HEK293 (cell line): ENCODE measurements at regions not wholly inside any gene's neighbourhood (a gene's known extent, or its start where the extent isn't known, plus 50 kb on each side); places are given as distances from the start of the nearest gene placed in this dataset.

Experiments
- CTCF ChIA-PET: fragments of 350-600 bp; formaldehyde crosslinking; extraction: SDS; loops from one replicate; lab custom pipeline; 2021; ENCODE audit warnings: antibody characterized with exemption; lab: Yijun Ruan, JAX
- POLR2A ChIA-PET: fragments of 300-600 bp; formaldehyde crosslinking; extraction: SDS; loops from one replicate; lab custom pipeline; 2020; ENCODE audit warnings: antibody characterized with exemption, inconsistent platforms; lab: Yijun Ruan, JAX
- H3K27ac ChIP-seq: fragments of 200-500 bp; sonication (Bioruptor generic); 2 replicates; pipeline ENCODE4 v1.5.1; 2014; ENCODE audit warnings: low read depth, low read length, control low read depth, inconsistent platforms; ENCODE audit errors: extremely low read depth
- H3K36me3 ChIP-seq, 2 experiments: fragments of 200-500 bp in 1 of 2; sonication (Bioruptor generic) in 1 of 2; 1 replicate in 1 of 2; 2 replicates in 1 of 2; pipeline ENCODE4 v1.5.1; 2014 to 2017; ENCODE audit warnings: inconsistent platforms in 2 of 2, low read length in 2 of 2; ENCODE audit not compliant: control insufficient read depth in 2 of 2, insufficient read depth in 1 of 2
- H3K4me1 ChIP-seq: fragments of 200-500 bp; sonication (Bioruptor generic); 2 replicates; pipeline ENCODE4 v1.5.1; 2014; ENCODE audit warnings: mild to moderate bottlenecking, low read length, inconsistent platforms; ENCODE audit not compliant: control insufficient read depth, insufficient read depth
- H3K4me3 ChIP-seq: 2 replicates; pipeline ENCODE4 v1.5.1; 2011; ENCODE audit warnings: low read depth, mild to moderate bottlenecking, control low read depth, low read length, moderate library complexity
- H3K9me3 ChIP-seq: fragments of 200-500 bp; sonication (Bioruptor generic); 2 replicates; pipeline ENCODE4 v1.5.1; 2014; ENCODE audit warnings: low read depth, low read length, inconsistent platforms; ENCODE audit not compliant: control insufficient read depth, insufficient read depth
- HOXC10 ChIP-seq: sonication (generic); formaldehyde crosslinking; IDR thresholded peaks from 2 replicates; pipeline ENCODE4 v1.8.1; 2023; ENCODE audit warnings: mild to moderate bottlenecking, missing genetic modification reagents
- KLF8 ChIP-seq: fragments of 450-650 bp; formaldehyde crosslinking; IDR thresholded peaks from 2 replicates; pipeline ENCODE4 v1.5.1; 2016; ENCODE audit warnings: missing biosample characterization, missing genetic modification characterization
- OSR2 ChIP-seq: fragments of 450-650 bp; formaldehyde crosslinking; IDR thresholded peaks from 2 replicates; pipeline ENCODE4 v1.5.1; 2016; ENCODE audit warnings: missing biosample characterization, missing genetic modification characterization
- SCRT2 ChIP-seq: fragments of 450-650 bp; formaldehyde crosslinking; IDR thresholded peaks from 2 replicates; pipeline ENCODE4 v1.5.1; 2016; ENCODE audit warnings: missing biosample characterization, missing genetic modification characterization
- TCF7L2 ChIP-seq: IDR thresholded peaks from 2 replicates; pipeline ENCODE4 v1.6.1; 2011; ENCODE audit warnings: low read depth, mild to moderate bottlenecking, inconsistent platforms, low read length, moderate library complexity, borderline replicate concordance
- WT1 ChIP-seq: fragments of 450-650 bp; formaldehyde crosslinking; IDR thresholded peaks from 2 replicates; pipeline ENCODE4 v1.5.1; 2016; ENCODE audit warnings: missing biosample characterization, missing genetic modification characterization
- ZBTB8A ChIP-seq: fragments of 450-650 bp; formaldehyde crosslinking; IDR thresholded peaks from 2 replicates; pipeline ENCODE4 v1.5.1; 2016; ENCODE audit warnings: missing biosample characterization, missing genetic modification characterization
- ZIC2 ChIP-seq: fragments of 450-650 bp; formaldehyde crosslinking; IDR thresholded peaks from 2 replicates; pipeline ENCODE4 v1.5.1; 2016; ENCODE audit warnings: missing biosample characterization, missing genetic modification characterization
- ZNF10 ChIP-seq: fragments of 450-650 bp; formaldehyde crosslinking; IDR thresholded peaks from 2 replicates; pipeline ENCODE4 v1.5.1; 2017; ENCODE audit warnings: missing biosample characterization, missing genetic modification characterization
- ZNF133 ChIP-seq: fragments of 450-650 bp; formaldehyde crosslinking; IDR thresholded peaks from 2 replicates; pipeline ENCODE4 v1.5.1; 2016; ENCODE audit warnings: missing biosample characterization, missing genetic modification characterization
- ZNF274 ChIP-seq, 2 experiments: fragments of 200-500 bp in 1 of 2; fragments of 450-650 bp in 1 of 2; sonication (Bioruptor generic) in 1 of 2; formaldehyde crosslinking in 1 of 2; IDR thresholded peaks; 2 replicates each; pipeline versions ENCODE4 v1.5.1 to v1.6.1; 2014 to 2016; ENCODE audit warnings: borderline replicate concordance in 1 of 2, inconsistent platforms in 1 of 2, low read length in 1 of 2, missing biosample characterization in 1 of 2, missing genetic modification characterization in 1 of 2
- ZNF302 ChIP-seq: fragments of 450-650 bp; formaldehyde crosslinking; IDR thresholded peaks from 2 replicates; pipeline ENCODE4 v1.5.1; 2016; ENCODE audit warnings: missing biosample characterization, missing genetic modification characterization, low read depth
- ZNF423 ChIP-seq: fragments of 450-650 bp; formaldehyde crosslinking; IDR thresholded peaks from 2 replicates; pipeline ENCODE4 v1.5.1; 2016; ENCODE audit warnings: missing biosample characterization, missing genetic modification characterization
- ZNF473 ChIP-seq: fragments of 450-650 bp; formaldehyde crosslinking; IDR thresholded peaks from 2 replicates; pipeline ENCODE4 v1.5.1; 2017; ENCODE audit warnings: missing biosample characterization, missing genetic modification characterization
- ZNF514 ChIP-seq: fragments of 450-650 bp; formaldehyde crosslinking; IDR thresholded peaks from 2 replicates; pipeline ENCODE4 v1.5.1; 2016; ENCODE audit warnings: missing biosample characterization, missing genetic modification characterization
- ZNF621 ChIP-seq: fragments of 450-650 bp; formaldehyde crosslinking; IDR thresholded peaks from 2 replicates; pipeline ENCODE4 v1.5.1; 2017; ENCODE audit warnings: missing biosample characterization, missing genetic modification characterization
- ZNF626 ChIP-seq: fragments of 450-650 bp; sonication (Bioruptor Pico); formaldehyde crosslinking; IDR thresholded peaks from 2 replicates; pipeline ENCODE4 v1.5.1; 2018; ENCODE audit warnings: missing biosample characterization, missing genetic modification characterization, inconsistent platforms
- ZNF658 ChIP-seq: fragments of 450-650 bp; formaldehyde crosslinking; IDR thresholded peaks from 2 replicates; pipeline ENCODE4; 2016; ENCODE audit warnings: missing biosample characterization, missing genetic modification characterization
- ZNF664 ChIP-seq: fragments of 450-650 bp; formaldehyde crosslinking; IDR thresholded peaks from 2 replicates; pipeline ENCODE4 v1.5.1; 2016; ENCODE audit warnings: missing biosample characterization, missing genetic modification characterization
- ZSCAN16 ChIP-seq: fragments of 450-650 bp; formaldehyde crosslinking; IDR thresholded peaks from 2 replicates; pipeline ENCODE4 v1.5.1; 2016; ENCODE audit warnings: missing biosample characterization, missing genetic modification characterization
- TF ChIP-seq, protein P1 (sequence below): fragments of 450-650 bp; formaldehyde crosslinking; IDR thresholded peaks from 2 replicates; pipeline ENCODE4 v1.5.1; 2016; ENCODE audit warnings: missing biosample characterization, missing genetic modification characterization
- TF ChIP-seq, protein P2 (sequence below): fragments of 450-650 bp; formaldehyde crosslinking; conservative IDR thresholded peaks from 2 replicates; pipeline ENCODE4 v1.5.1; 2016; ENCODE audit warnings: low read depth, missing biosample characterization, missing genetic modification characterization
- TF ChIP-seq, protein P3 (sequence below): fragments of 450-650 bp; formaldehyde crosslinking; IDR thresholded peaks from 2 replicates; pipeline ENCODE4 v1.5.1; 2016; ENCODE audit warnings: missing biosample characterization, missing genetic modification characterization

DNA sequence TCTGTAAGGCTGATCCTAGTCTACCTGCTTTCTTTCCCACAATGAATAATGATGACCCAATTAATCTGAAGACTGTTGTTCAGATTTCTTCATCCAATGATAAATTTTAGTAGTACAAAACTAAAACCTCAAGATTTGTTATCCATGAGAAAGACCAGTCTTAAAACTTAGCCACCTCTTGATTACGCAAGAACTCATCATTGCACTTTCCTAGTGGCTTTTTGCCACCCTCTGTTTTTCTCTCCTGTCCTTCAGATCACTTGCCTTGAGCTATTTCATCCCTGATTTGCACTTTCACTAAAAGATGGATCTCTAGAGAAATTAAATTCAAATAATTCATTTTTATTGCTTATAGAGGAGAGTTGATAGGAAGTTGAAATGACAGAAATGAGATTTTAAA lies 142.7 kb upstream of the RBMS3 start (continued):
- no peak for TF ChIP-seq ZIC2 (tag by site-specific recombination)
- TF ChIP-seq ZNF274 (IDR thresholded peaks at IDR 0.05; ENCODE audit: low read length): no peak
- TF ChIP-seq ZNF274 (tag by site-specific recombination; IDR thresholded peaks at IDR 0.05; ENCODE audit: borderline replicate concordance): no peak
- no peak for TF ChIP-seq ZBTB8A (tag by site-specific recombination)
- no peak for TF ChIP-seq ZNF626 (tag by site-specific recombination)

DNA sequence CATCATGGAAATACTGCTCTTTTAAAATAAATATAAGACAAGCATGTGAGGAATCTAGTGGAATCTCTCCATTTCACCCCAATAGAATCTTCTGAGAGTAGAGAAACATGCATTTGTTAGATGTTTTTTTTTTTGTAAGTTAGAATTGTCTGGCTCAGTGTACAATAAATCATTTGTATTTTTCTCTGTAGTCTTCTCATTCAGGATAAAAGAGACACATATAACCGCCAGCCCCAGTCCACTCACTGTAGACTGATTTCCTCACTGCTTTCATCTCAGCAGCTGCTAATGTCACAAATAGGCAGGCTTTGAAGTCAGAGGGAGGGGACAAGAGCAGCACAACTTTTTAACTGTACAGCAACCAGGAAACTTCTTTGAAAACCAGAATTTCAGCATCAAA lies 140.2 kb upstream of the RBMS3 start:
- no peaks in the 10 kb centered on the region for H3K9me3 ChIP-seq
- H3K36me3 ChIP-seq: no peaks in the 10 kb centered on the region
- no peak overlapping the region for H3K27ac ChIP-seq
- CTCF ChIA-PET: no interaction called here
- POLR2A ChIA-PET: no interaction called here
- no peak overlapping the region for H3K4me3 ChIP-seq
- no peaks in the 10 kb centered on the region for H3K4me1 ChIP-seq
- TF ChIP-seq ZNF514 (tag by site-specific recombination): no peak
- TF ChIP-seq ZNF133 (tag by site-specific recombination): no peak
- no peak for TF ChIP-seq ZNF423 (tag by site-specific recombination)
- TF ChIP-seq HOXC10: no peak
- no peak for TF ChIP-seq WT1 (tag by site-specific recombination)
- TF ChIP-seq, protein P1, sequence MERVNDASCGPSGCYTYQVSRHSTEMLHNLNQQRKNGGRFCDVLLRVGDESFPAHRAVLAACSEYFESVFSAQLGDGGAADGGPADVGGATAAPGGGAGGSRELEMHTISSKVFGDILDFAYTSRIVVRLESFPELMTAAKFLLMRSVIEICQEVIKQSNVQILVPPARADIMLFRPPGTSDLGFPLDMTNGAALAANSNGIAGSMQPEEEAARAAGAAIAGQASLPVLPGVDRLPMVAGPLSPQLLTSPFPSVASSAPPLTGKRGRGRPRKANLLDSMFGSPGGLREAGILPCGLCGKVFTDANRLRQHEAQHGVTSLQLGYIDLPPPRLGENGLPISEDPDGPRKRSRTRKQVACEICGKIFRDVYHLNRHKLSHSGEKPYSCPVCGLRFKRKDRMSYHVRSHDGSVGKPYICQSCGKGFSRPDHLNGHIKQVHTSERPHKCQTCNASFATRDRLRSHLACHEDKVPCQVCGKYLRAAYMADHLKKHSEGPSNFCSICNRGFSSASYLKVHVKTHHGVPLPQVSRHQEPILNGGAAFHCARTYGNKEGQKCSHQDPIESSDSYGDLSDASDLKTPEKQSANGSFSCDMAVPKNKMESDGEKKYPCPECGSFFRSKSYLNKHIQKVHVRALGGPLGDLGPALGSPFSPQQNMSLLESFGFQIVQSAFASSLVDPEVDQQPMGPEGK (tag by site-specific recombination): no peak
- TF ChIP-seq ZNF302: no peak
- no peak for TF ChIP-seq ZNF10 (tag by site-specific recombination)
- no peak for TF ChIP-seq ZSCAN16
- TF ChIP-seq ZNF621: no peak
- TF ChIP-seq ZNF473 (tag by site-specific recombination): no peak
- TF ChIP-seq, protein P2, sequence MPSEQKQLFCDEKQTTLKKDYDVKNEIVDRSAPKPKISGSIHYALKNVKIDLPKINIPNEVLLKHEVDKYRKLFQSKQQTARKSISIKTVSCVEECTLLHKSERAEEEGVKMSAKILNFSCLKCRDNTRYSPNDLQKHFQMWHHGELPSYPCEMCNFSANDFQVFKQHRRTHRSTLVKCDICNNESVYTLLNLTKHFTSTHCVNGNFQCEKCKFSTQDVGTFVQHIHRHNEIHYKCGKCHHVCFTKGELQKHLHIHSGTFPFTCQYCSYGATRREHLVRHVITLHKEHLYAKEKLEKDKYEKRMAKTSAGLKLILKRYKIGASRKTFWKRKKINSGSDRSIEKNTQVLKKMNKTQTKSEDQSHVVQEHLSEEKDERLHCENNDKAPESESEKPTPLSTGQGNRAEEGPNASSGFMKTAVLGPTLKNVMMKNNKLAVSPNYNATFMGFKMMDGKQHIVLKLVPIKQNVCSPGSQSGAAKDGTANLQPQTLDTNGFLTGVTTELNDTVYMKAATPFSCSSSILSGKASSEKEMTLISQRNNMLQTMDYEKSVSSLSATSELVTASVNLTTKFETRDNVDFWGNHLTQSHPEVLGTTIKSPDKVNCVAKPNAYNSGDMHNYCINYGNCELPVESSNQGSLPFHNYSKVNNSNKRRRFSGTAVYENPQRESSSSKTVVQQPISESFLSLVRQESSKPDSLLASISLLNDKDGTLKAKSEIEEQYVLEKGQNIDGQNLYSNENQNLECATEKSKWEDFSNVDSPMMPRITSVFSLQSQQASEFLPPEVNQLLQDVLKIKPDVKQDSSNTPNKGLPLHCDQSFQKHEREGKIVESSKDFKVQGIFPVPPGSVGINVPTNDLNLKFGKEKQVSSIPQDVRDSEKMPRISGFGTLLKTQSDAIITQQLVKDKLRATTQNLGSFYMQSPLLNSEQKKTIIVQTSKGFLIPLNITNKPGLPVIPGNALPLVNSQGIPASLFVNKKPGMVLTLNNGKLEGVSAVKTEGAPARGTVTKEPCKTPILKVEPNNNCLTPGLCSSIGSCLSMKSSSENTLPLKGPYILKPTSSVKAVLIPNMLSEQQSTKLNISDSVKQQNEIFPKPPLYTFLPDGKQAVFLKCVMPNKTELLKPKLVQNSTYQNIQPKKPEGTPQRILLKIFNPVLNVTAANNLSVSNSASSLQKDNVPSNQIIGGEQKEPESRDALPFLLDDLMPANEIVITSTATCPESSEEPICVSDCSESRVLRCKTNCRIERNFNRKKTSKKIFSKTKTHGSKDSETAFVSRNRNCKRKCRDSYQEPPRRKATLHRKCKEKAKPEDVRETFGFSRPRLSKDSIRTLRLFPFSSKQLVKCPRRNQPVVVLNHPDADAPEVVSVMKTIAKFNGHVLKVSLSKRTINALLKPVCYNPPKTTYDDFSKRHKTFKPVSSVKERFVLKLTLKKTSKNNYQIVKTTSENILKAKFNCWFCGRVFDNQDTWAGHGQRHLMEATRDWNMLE: no peak
- no peak for TF ChIP-seq KLF8 (tag by site-specific recombination)
- no peak for TF ChIP-seq ZNF658 (tag by site-specific recombination)
- TF ChIP-seq OSR2 (tag by site-specific recombination): no peak
- no peak for TF ChIP-seq SCRT2 (tag by site-specific recombination)
- TF ChIP-seq ZNF664 (tag by site-specific recombination): no peak
- TF ChIP-seq, protein P3, sequence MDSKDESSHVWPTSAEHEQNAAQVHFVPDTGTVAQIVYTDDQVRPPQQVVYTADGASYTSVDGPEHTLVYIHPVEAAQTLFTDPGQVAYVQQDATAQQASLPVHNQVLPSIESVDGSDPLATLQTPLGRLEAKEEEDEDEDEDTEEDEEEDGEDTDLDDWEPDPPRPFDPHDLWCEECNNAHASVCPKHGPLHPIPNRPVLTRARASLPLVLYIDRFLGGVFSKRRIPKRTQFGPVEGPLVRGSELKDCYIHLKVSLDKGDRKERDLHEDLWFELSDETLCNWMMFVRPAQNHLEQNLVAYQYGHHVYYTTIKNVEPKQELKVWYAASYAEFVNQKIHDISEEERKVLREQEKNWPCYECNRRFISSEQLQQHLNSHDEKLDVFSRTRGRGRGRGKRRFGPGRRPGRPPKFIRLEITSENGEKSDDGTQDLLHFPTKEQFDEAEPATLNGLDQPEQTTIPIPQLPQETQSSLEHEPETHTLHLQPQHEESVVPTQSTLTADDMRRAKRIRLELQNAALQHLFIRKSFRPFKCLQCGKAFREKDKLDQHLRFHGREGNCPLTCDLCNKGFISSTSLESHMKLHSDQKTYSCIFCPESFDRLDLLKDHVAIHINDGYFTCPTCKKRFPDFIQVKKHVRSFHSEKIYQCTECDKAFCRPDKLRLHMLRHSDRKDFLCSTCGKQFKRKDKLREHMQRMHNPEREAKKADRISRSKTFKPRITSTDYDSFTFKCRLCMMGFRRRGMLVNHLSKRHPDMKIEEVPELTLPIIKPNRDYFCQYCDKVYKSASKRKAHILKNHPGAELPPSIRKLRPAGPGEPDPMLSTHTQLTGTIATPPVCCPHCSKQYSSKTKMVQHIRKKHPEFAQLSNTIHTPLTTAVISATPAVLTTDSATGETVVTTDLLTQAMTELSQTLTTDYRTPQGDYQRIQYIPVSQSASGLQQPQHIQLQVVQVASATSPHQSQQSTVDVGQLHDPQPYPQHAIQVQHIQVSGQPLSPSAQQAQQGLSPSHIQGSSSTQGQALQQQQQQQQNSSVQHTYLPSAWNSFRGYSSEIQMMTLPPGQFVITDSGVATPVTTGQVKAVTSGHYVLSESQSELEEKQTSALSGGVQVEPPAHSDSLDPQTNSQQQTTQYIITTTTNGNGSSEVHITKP (tag by site-specific recombination): no peak
- TF ChIP-seq TCF7L2: no peak
